ENCODE measurements at regions not wholly inside any gene's neighbourhood (a gene's known extent, or its start where the extent isn't known, plus 50 kb on each side); places are given as distances from the start of the nearest gene placed in this dataset.

- intact Hi-C loops (cut with micrococcal nuclease; ENCODE audit: unreplicated experiment), result no loop called here
- TF ChIP-seq CTCF (conservative IDR thresholded peaks at IDR 0.05; ENCODE audit: low read depth, low read length) (no peak), EZH2 (IDR thresholded peaks at IDR 0.05; ENCODE audit: borderline replicate concordance, low read depth, low read length, poor library complexity, severe bottlenecking) (no peak)
- ChIA-PET POLR2A (ENCODE audit: low non-redundant PET) (no interaction called here), CTCF (no interaction called here)
- Histone ChIP-seq H3K27me3 (replicated peaks; ENCODE audit: insufficient read depth, low read depth, low read length, poor library complexity) (no peaks in the 10 kb centered on the region), H3K36me3 (ENCODE audit: insufficient read depth, low read length, poor library complexity, severe bottlenecking) (no peaks in the 10 kb centered on the region), H3K27ac (ENCODE audit: low read depth, low read length, poor library complexity, severe bottlenecking) (no peak overlapping the region), H3K9me3 (ENCODE audit: low read depth, low read length, poor library complexity, severe bottlenecking) (no peaks in the 10 kb centered on the region), H3K4me3 (ENCODE audit: low read depth, low read length, poor library complexity, severe bottlenecking) (no peak overlapping the region), H3K4me1 (ENCODE audit: insufficient read depth, low read length, poor library complexity, severe bottlenecking) (no peaks in the 10 kb centered on the region)
- no TSS peak for BruUV-seq (replicated peaks)
- DNase-seq (ENCODE audit: low spot score), result no peak
Observed at GRCh38 chr9:25226901-25227686, 451.1 kb downstream of the TUSC1 start.

- Histone ChIP-seq H3K27ac (ENCODE audit: low read depth, low read length, poor library complexity, severe bottlenecking) (no peak overlapping the region), H3K27me3 (replicated peaks; ENCODE audit: insufficient read depth, low read depth, low read length, poor library complexity) (no peaks in the 10 kb centered on the region), H3K36me3 (ENCODE audit: insufficient read depth, low read length, poor library complexity, severe bottlenecking) (no peaks in the 10 kb centered on the region), H3K9me3 (ENCODE audit: low read depth, low read length, poor library complexity, severe bottlenecking) (no peaks in the 10 kb centered on the region), H3K4me1 (ENCODE audit: insufficient read depth, low read length, poor library complexity, severe bottlenecking) (no peaks in the 10 kb centered on the region), H3K4me3 (ENCODE audit: low read depth, low read length, poor library complexity, severe bottlenecking) (no peak overlapping the region)
- no peak for TF ChIP-seq CTCF (conservative IDR thresholded peaks at IDR 0.05; ENCODE audit: low read depth, low read length)
- TF ChIP-seq EZH2 (IDR thresholded peaks at IDR 0.05; ENCODE audit: borderline replicate concordance, low read depth, low read length, poor library complexity, severe bottlenecking), result no peak
- intact Hi-C loops (cut with micrococcal nuclease; ENCODE audit: unreplicated experiment), result no loop called here
- no peak for DNase-seq (ENCODE audit: low spot score)
- BruUV-seq (replicated peaks), result no TSS peak
- POLR2A ChIA-PET (ENCODE audit: low non-redundant PET), result no interaction called here
- CTCF ChIA-PET, result no interaction called here
Observed at GRCh38 chr9:25225938-25226760, 452.1 kb downstream of the TUSC1 start.

- TF ChIP-seq EZH2 (IDR thresholded peaks at IDR 0.05; ENCODE audit: borderline replicate concordance, low read depth, low read length, poor library complexity, severe bottlenecking), result no peak
- no peak for TF ChIP-seq CTCF (conservative IDR thresholded peaks at IDR 0.05; ENCODE audit: low read depth, low read length)
- Histone ChIP-seq H3K36me3 (ENCODE audit: insufficient read depth, low read length, poor library complexity, severe bottlenecking) (no peaks in the 10 kb centered on the region), H3K27me3 (replicated peaks; ENCODE audit: insufficient read depth, low read depth, low read length, poor library complexity) (no peaks in the 10 kb centered on the region), H3K9me3 (ENCODE audit: low read depth, low read length, poor library complexity, severe bottlenecking) (no peaks in the 10 kb centered on the region), H3K27ac (ENCODE audit: low read depth, low read length, poor library complexity, severe bottlenecking) (no peak overlapping the region), H3K4me1 (ENCODE audit: insufficient read depth, low read length, poor library complexity, severe bottlenecking) (no peaks in the 10 kb centered on the region), H3K4me3 (ENCODE audit: low read depth, low read length, poor library complexity, severe bottlenecking) (no peak overlapping the region)
- no TSS peak for BruUV-seq (replicated peaks)
- POLR2A ChIA-PET (ENCODE audit: low non-redundant PET), result no interaction called here
- intact Hi-C loops (cut with micrococcal nuclease; ENCODE audit: unreplicated experiment), result no loop called here
- CTCF ChIA-PET, result no interaction called here
- no peak for DNase-seq (ENCODE audit: low spot score)
Observed at GRCh38 chr9:25224996-25225395, 453.2 kb downstream of the TUSC1 start.

All from A673 (cell line).